WTC11 (cell line): ENCODE measurements at regions not wholly inside any gene's neighbourhood (a gene's known extent, or its start where the extent isn't known, plus 50 kb on each side); places are given as distances from the start of the nearest gene placed in this dataset.

ENCODE experiments used
- ATAC-seq: fragments of 200-7000 bp; cut with Tn5 transposase; 2 replicates; pipeline ENCODE4 v1.10.0; 2021; ENCODE audit warnings: mild to moderate bottlenecking, moderate library complexity
- CTCF ChIA-PET: fragments of 300-600 bp; sonication (Branson Sonifier 250); formaldehyde crosslinking; loops from one replicate; lab custom pipeline; 2021; ENCODE audit warnings: antibody characterized with exemption; lab: Charles Lee
- POLR2A ChIA-PET: fragments of 350-600 bp; sonication (Branson Sonifier 250); formaldehyde crosslinking; loops from one replicate; lab custom pipeline; 2021; ENCODE audit warnings: antibody characterized with exemption; lab: Charles Lee
- DNase-seq: peaks from one replicate; pipeline ENCODE4 v3.0.0; 2021; ENCODE audit warnings: low spot score
- H3K27ac Mint-ChIP-seq: 2 replicates; pipeline ENCODE4 v1.8.0; 2021; ENCODE audit warnings: mixed read lengths
- H3K27me3 Mint-ChIP-seq: 2 replicates; pipeline ENCODE4 v1.8.0; 2021; ENCODE audit warnings: low read depth, mild to moderate bottlenecking, moderate library complexity, mixed read lengths
- H3K36me3 Mint-ChIP-seq: 2 replicates; pipeline ENCODE4 v1.8.0; 2021; ENCODE audit warnings: mixed read lengths
- H3K4me1 Mint-ChIP-seq: 2 replicates; pipeline ENCODE4 v1.8.0; 2022; ENCODE audit warnings: mixed read lengths
- H3K4me3 Mint-ChIP-seq: 2 replicates; pipeline ENCODE4 v1.8.0; 2021; ENCODE audit warnings: mild to moderate bottlenecking, moderate library complexity, mixed read lengths
- H3K9me3 Mint-ChIP-seq: 2 replicates; pipeline ENCODE4 v1.8.0; 2021; ENCODE audit warnings: mixed read lengths
- ATF2 ChIP-seq: sonication (generic); formaldehyde crosslinking; IDR thresholded peaks from 2 replicates; pipeline ENCODE4 v1.8.1; 2022; ENCODE audit warnings: low read depth, missing genetic modification reagents, borderline replicate concordance
- ATF6 ChIP-seq: sonication (generic); formaldehyde crosslinking; IDR thresholded peaks from 2 replicates; pipeline ENCODE4 v1.8.1; 2023; ENCODE audit warnings: mild to moderate bottlenecking, missing genetic modification reagents
- ELF4 ChIP-seq: sonication (generic); formaldehyde crosslinking; IDR thresholded peaks from 2 replicates; pipeline ENCODE4 v1.8.1; 2022; ENCODE audit warnings: low read depth, mild to moderate bottlenecking, moderate library complexity, missing genetic modification reagents
- ESRRA ChIP-seq: sonication (generic); formaldehyde crosslinking; IDR thresholded peaks from 2 replicates; pipeline ENCODE4 v1.8.1; 2022; ENCODE audit warnings: mild to moderate bottlenecking, missing genetic modification reagents, borderline replicate concordance
- GRHL2 ChIP-seq: fragments of 250-450 bp; sonication (Bioruptor Pico); IDR thresholded peaks from 2 replicates; pipeline ENCODE4 v1.8.0; 2022; ENCODE audit warnings: mild to moderate bottlenecking, moderate library complexity; ENCODE audit not compliant: insufficient replicate concordance, severe bottlenecking
- MLX ChIP-seq: sonication (generic); formaldehyde crosslinking; IDR thresholded peaks from 2 replicates; pipeline ENCODE4 v1.8.1; 2023; ENCODE audit warnings: mild to moderate bottlenecking, missing genetic modification reagents, moderate library complexity
- NFATC4 ChIP-seq: fragments of 250-450 bp; sonication (Bioruptor Pico); IDR thresholded peaks from 2 replicates; pipeline ENCODE4 v1.9.0; 2021; ENCODE audit warnings: mild to moderate bottlenecking
- NFYB ChIP-seq: sonication (generic); formaldehyde crosslinking; conservative IDR thresholded peaks from 2 replicates; pipeline ENCODE4 v1.8.0; 2022; ENCODE audit warnings: low read depth, missing genetic modification reagents
- PRDM15 ChIP-seq: sonication (generic); formaldehyde crosslinking; IDR thresholded peaks from 2 replicates; pipeline ENCODE4 v1.8.0; 2022; ENCODE audit warnings: missing genetic modification reagents
- RORB ChIP-seq: fragments of 250-450 bp; sonication (Bioruptor Pico); IDR thresholded peaks from 2 replicates; pipeline ENCODE4 v1.9.0; 2021; ENCODE audit warnings: mild to moderate bottlenecking
- SOX15 ChIP-seq: fragments of 250-450 bp; sonication (Bioruptor Pico); IDR thresholded peaks from 2 replicates; pipeline ENCODE4 v1.9.0; 2021; ENCODE audit warnings: mild to moderate bottlenecking
- SP1 ChIP-seq: sonication (generic); formaldehyde crosslinking; conservative IDR thresholded peaks from 2 replicates; pipeline ENCODE4 v1.8.1; 2022; ENCODE audit warnings: missing genetic modification reagents
- TCF7 ChIP-seq: sonication (generic); formaldehyde crosslinking; IDR thresholded peaks from 2 replicates; pipeline ENCODE4 v1.8.0; 2022; ENCODE audit warnings: mild to moderate bottlenecking, low read depth, missing genetic modification reagents, moderate library complexity
- ZNF138 ChIP-seq: sonication (generic); formaldehyde crosslinking; conservative IDR thresholded peaks from 2 replicates; pipeline ENCODE4 v1.8.1; 2022; ENCODE audit warnings: mild to moderate bottlenecking, moderate library complexity, missing genetic modification reagents
- ZNF219 ChIP-seq: sonication (generic); formaldehyde crosslinking; IDR thresholded peaks from 2 replicates; pipeline ENCODE4 v1.8.0; 2023; ENCODE audit warnings: missing genetic modification reagents, mild to moderate bottlenecking, borderline replicate concordance
- ZNF423 ChIP-seq: fragments of 250-450 bp; sonication (Bioruptor Pico); IDR thresholded peaks from 2 replicates; pipeline ENCODE4 v2.1.2; 2022; ENCODE audit warnings: mild to moderate bottlenecking, moderate library complexity
- TF ChIP-seq, protein P1 (sequence below): sonication (generic); formaldehyde crosslinking; conservative IDR thresholded peaks from 2 replicates; pipeline ENCODE4 v1.8.1; 2023; ENCODE audit warnings: mild to moderate bottlenecking, low read depth, missing genetic modification reagents, moderate library complexity
- TF ChIP-seq, protein P2 (sequence below): fragments of 250-450 bp; sonication (Bioruptor Pico); IDR thresholded peaks from 2 replicates; pipeline ENCODE4 v1.9.0; 2021; ENCODE audit warnings: moderate library complexity, mild to moderate bottlenecking, inconsistent platforms, borderline replicate concordance

DNA sequence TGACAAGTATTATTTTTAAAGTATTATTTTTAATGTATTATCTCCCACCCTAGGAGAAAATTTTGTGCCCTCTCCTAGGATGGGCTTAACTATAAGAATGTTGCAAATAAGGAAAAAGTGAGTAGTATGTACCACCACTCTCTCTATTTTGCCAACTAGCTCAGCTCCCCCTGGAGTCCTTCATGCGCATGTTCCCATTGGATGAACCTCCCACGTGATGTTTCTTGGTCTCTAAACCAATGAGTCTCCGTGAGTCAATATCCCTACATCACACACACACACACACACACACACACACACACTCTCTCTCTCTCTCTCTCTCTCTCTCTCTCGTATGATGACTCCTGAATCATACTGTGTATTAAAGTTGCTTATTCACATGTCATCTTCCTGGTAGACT, 129.7 kb upstream of the ZFP42 start (continued):
- TF ChIP-seq NFATC4 = no peak
- TF ChIP-seq, protein P1, sequence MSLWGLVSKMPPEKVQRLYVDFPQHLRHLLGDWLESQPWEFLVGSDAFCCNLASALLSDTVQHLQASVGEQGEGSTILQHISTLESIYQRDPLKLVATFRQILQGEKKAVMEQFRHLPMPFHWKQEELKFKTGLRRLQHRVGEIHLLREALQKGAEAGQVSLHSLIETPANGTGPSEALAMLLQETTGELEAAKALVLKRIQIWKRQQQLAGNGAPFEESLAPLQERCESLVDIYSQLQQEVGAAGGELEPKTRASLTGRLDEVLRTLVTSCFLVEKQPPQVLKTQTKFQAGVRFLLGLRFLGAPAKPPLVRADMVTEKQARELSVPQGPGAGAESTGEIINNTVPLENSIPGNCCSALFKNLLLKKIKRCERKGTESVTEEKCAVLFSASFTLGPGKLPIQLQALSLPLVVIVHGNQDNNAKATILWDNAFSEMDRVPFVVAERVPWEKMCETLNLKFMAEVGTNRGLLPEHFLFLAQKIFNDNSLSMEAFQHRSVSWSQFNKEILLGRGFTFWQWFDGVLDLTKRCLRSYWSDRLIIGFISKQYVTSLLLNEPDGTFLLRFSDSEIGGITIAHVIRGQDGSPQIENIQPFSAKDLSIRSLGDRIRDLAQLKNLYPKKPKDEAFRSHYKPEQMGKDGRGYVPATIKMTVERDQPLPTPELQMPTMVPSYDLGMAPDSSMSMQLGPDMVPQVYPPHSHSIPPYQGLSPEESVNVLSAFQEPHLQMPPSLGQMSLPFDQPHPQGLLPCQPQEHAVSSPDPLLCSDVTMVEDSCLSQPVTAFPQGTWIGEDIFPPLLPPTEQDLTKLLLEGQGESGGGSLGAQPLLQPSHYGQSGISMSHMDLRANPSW = no peak
- TF ChIP-seq, all 79 proteins: peak for 0

GRCh38 chr4:187883049-187883448, 112.5 kb upstream of the ZFP42 start:
- Mint-ChIP-seq H3K36me3 (no peaks in the 10 kb centered on the region), H3K4me3 (no peak overlapping the region), H3K27ac (no peak overlapping the region), H3K27me3 (no peaks in the 10 kb centered on the region), H3K9me3 (peaks cover 15% of the 10 kb centered on the region), H3K4me1 (peaks cover 30% of the 10 kb centered on the region)
- ChIA-PET CTCF (no interaction called here), POLR2A (no interaction called here)
- ATAC-seq = peak; percentile 53; the same call in 1 of the 2 replicates
- DNase-seq = peak; percentile 13
- no peak for TF ChIP-seq MLX
- no peak for TF ChIP-seq NFYB (CRISPR knock-in tag)
- no peak for TF ChIP-seq ZNF138 (CRISPR knock-in tag)
- no peak for TF ChIP-seq ESRRA (CRISPR knock-in tag)
- peak; percentile 96 for TF ChIP-seq ZNF423 (CRISPR knock-in tag)
- no peak for TF ChIP-seq GRHL2
- no peak for TF ChIP-seq RORB

GRCh38 chr4:187883836-187884475, 111.6 kb upstream of the ZFP42 start:
- no peaks in the 10 kb centered on the region for H3K36me3 Mint-ChIP-seq
- peak overlapping the region; percentile 57 for H3K27ac Mint-ChIP-seq
- H3K4me3 Mint-ChIP-seq = no peak overlapping the region
- peaks cover 15% of the 10 kb centered on the region for H3K9me3 Mint-ChIP-seq
- peak; percentile 19 for DNase-seq
- CTCF ChIA-PET = no interaction called here
- peak; percentile 78 for ATAC-seq
- H3K4me1 Mint-ChIP-seq = peaks cover 27% of the 10 kb centered on the region
- POLR2A ChIA-PET = interaction anchor here (0.5 kb wide), 1 partner anchor 853 kb away, joined by 3 read pairs; no protein-coding TSS in a partner anchor
- H3K27me3 Mint-ChIP-seq = no peaks in the 10 kb centered on the region
- no peak for TF ChIP-seq ATF6 (CRISPR knock-in tag)
- TF ChIP-seq PRDM15 (CRISPR knock-in tag) = no peak
- TF ChIP-seq ATF2 (CRISPR knock-in tag) = no peak
- TF ChIP-seq SOX15 = no peak
- TF ChIP-seq TCF7 (CRISPR knock-in tag) = no peak
- TF ChIP-seq NFATC4 = no peak
- TF ChIP-seq SP1 (CRISPR knock-in tag) = no peak
- no peak for TF ChIP-seq ELF4 (CRISPR knock-in tag)
- TF ChIP-seq, protein P2, sequence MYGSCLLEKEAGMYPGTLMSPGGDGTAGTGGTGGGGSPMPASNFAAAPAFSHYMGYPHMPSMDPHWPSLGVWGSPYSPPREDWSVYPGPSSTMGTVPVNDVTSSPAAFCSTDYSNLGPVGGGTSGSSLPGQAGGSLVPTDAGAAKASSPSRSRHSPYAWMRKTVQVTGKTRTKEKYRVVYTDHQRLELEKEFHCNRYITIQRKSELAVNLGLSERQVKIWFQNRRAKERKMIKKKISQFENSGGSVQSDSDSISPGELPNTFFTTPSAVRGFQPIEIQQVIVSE (CRISPR knock-in tag) = no peak
- TF ChIP-seq NFYB (CRISPR knock-in tag) = no peak
- TF ChIP-seq ZNF219 (CRISPR knock-in tag) = no peak
